Panc1 (cell line): ENCODE measurements at regions not wholly inside any gene's neighbourhood (a gene's known extent, or its start where the extent isn't known, plus 50 kb on each side); places are given as distances from the start of the nearest gene placed in this dataset.

ENCODE experiments used
- ATAC-seq: fragments of 200-7000 bp; cut with Tn5 transposase; 2 replicates; pipeline ENCODE4 v1.9.1; 2020; ENCODE audit warnings: mild to moderate bottlenecking, moderate library complexity
- BruUV-seq: library from RNA; stranded (reverse); fragments of 400-500 nt; replicated peaks from 2 replicates; lab custom pipeline; 2021; lab: Mats Ljungman, UMichigan
- CTCF ChIA-PET: fragments of 300-600 bp; sonication (Branson Sonifier 250); formaldehyde crosslinking; loops from one replicate; lab custom pipeline; 2022; ENCODE audit warnings: antibody characterized with exemption; lab: Charles Lee
- POLR2A ChIA-PET: fragments of 300-600 bp; sonication (Branson Sonifier 250); formaldehyde crosslinking; loops from one replicate; lab custom pipeline; 2022; ENCODE audit warnings: antibody characterized with exemption; lab: Charles Lee
- DNase-seq: peaks from one replicate; pipeline ENCODE4 v3.0.0-alpha.2; 2010; ENCODE audit warnings: low read depth, low spot score
- H3K27ac ChIP-seq: 2 replicates; pipeline ENCODE4 v1.5.1; 2011; ENCODE audit warnings: mild to moderate bottlenecking, low read length, inconsistent platforms
- H3K27me3 ChIP-seq: fragments of 200-500 bp; sonication (Bioruptor generic); 2 replicates; pipeline ENCODE4 v1.6.0; 2014; ENCODE audit warnings: low read length, inconsistent platforms; ENCODE audit not compliant: control insufficient read depth, insufficient read depth
- H3K36me3 ChIP-seq: fragments of 200-500 bp; sonication (Bioruptor generic); 2 replicates; pipeline ENCODE4 v1.5.1; 2014; ENCODE audit warnings: inconsistent platforms, mild to moderate bottlenecking, low read length, moderate library complexity; ENCODE audit not compliant: control insufficient read depth, insufficient read depth
- H3K4me1 ChIP-seq: 2 replicates; pipeline ENCODE4 v1.5.1; 2011; ENCODE audit warnings: inconsistent platforms, mild to moderate bottlenecking, low read length, moderate library complexity; ENCODE audit not compliant: control insufficient read depth, insufficient read depth
- H3K4me3 ChIP-seq, 2 experiments: 2 replicates each; pipeline ENCODE4 v1.5.1; 2011 to 2012; ENCODE audit warnings: low read depth in 2 of 2, low read length in 2 of 2, mild to moderate bottlenecking in 2 of 2, inconsistent platforms in 1 of 2, moderate library complexity in 1 of 2
- H3K9me3 ChIP-seq: fragments of 200-500 bp; sonication (Bioruptor generic); 2 replicates; pipeline ENCODE4 v1.5.1; 2014; ENCODE audit warnings: low read depth, mild to moderate bottlenecking, inconsistent platforms, low read length, moderate library complexity; ENCODE audit not compliant: control insufficient read depth, insufficient read depth
- POLR2AphosphoS5 ChIP-seq: IDR thresholded peaks from 2 replicates; pipeline ENCODE4 v1.6.1; 2012; ENCODE audit warnings: mild to moderate bottlenecking, low read depth, low read length, moderate library complexity
- REST ChIP-seq, 2 experiments: IDR thresholded peaks; 2 replicates each; pipeline ENCODE4 v1.6.1; 2011 to 2012; ENCODE audit warnings: low read depth in 2 of 2, control low read depth in 1 of 2, low read length in 1 of 2, mild to moderate bottlenecking in 1 of 2, moderate library complexity in 1 of 2; ENCODE audit not compliant: insufficient read depth in 1 of 2
- SIN3A ChIP-seq: IDR thresholded peaks from 2 replicates; pipeline ENCODE4 v1.6.1; 2012; ENCODE audit warnings: low read depth, mild to moderate bottlenecking, low read length, moderate library complexity, borderline replicate concordance; ENCODE audit not compliant: insufficient read depth
- TCF7L2 ChIP-seq: IDR thresholded peaks from 2 replicates; pipeline ENCODE4 v1.6.1; 2011; ENCODE audit warnings: mild to moderate bottlenecking, low read depth, low read length, inconsistent platforms
- in situ Hi-C: cut with HindIII; loops from 2 replicates; pipeline ENCODE4 v1.10.0; 2016; ENCODE audit warnings: low sequenced_read_pairs, low pct_unique_long_range_greater_than_20kb
- intact Hi-C: fragments of 100-400 bp; cut with micrococcal nuclease; formaldehyde crosslinking; loops from one replicate; pipeline ENCODE4 v1.10.0; 2022; ENCODE audit not compliant: unreplicated experiment
- TF ChIP-seq, protein P1 (sequence below): fragments of 450-650 bp; IDR thresholded peaks from 2 replicates; pipeline ENCODE4 v1.5.1; 2017; ENCODE audit warnings: mild to moderate bottlenecking

DNA sequence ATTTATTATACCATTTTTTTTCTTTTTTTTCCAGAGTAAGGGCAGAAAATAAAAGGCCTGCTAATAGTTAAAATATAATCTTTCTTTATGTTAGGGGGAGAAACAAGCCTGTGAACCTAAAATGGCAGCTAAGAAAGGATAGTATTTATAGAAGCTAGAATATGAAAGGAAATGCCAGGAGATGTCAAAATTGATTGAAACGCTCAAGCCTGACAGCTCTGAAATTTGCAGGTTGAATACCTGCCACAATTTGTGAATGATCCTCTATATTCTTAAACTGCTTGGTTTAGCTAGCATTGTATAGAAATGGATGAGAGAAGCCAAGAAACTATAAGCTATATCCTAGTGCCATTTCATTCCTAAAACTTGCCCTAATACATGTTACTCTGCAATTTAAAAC, 757.3 kb upstream of the PABPC4L start:
- Histone ChIP-seq H3K36me3 (no peaks in the 10 kb centered on the region), H3K4me1 (no peaks in the 10 kb centered on the region), H3K4me3 (no peak overlapping the region), H3K27ac (no peak overlapping the region), H3K9me3 (no peaks in the 10 kb centered on the region), H3K27me3 (no peaks in the 10 kb centered on the region)
- BruUV-seq, result no TSS peak
- ATAC-seq (no peak), DNase-seq (no peak)
- CTCF ChIA-PET, result no interaction called here
- TF ChIP-seq SIN3A (no peak), POLR2AphosphoS5 (no peak), REST (IDR thresholded peaks at IDR 0.05; ENCODE audit: insufficient read depth in 1 of 2, low read depth in 2 of 2, low read length in 1 of 2) (no peak), TCF7L2 (no peak)
- TF ChIP-seq, protein P1, sequence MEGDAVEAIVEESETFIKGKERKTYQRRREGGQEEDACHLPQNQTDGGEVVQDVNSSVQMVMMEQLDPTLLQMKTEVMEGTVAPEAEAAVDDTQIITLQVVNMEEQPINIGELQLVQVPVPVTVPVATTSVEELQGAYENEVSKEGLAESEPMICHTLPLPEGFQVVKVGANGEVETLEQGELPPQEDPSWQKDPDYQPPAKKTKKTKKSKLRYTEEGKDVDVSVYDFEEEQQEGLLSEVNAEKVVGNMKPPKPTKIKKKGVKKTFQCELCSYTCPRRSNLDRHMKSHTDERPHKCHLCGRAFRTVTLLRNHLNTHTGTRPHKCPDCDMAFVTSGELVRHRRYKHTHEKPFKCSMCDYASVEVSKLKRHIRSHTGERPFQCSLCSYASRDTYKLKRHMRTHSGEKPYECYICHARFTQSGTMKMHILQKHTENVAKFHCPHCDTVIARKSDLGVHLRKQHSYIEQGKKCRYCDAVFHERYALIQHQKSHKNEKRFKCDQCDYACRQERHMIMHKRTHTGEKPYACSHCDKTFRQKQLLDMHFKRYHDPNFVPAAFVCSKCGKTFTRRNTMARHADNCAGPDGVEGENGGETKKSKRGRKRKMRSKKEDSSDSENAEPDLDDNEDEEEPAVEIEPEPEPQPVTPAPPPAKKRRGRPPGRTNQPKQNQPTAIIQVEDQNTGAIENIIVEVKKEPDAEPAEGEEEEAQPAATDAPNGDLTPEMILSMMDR, result no peak
- POLR2A ChIA-PET, result no interaction called here
- intact Hi-C loops, result no loop called here
- in situ Hi-C loops, result no loop called here

DNA sequence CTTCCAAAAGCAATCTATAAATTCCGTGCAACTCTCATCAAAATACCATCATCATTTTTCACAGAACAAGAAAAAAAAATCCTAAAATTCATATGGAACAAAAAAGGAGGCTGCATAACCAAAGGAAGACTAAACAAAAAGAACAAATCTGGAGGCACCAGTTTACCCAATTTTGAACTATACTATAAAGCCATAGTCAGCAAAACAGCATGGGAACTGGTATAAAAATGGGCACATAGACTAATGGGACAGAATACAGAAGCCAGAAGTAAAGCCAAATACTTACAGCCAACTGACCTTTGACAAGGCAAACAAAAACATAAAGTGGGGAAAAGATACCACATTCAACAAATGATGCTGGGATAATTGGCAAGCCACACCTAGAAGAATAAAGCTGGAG, 753.5 kb upstream of the PABPC4L start:
- TF ChIP-seq POLR2AphosphoS5, result no peak
- TF ChIP-seq SIN3A, result no peak
- TF ChIP-seq, protein P1, result no peak
- TF ChIP-seq REST (IDR thresholded peaks at IDR 0.05; ENCODE audit: insufficient read depth in 1 of 2, low read depth in 2 of 2, low read length in 1 of 2), result no peak
- no peak for TF ChIP-seq TCF7L2
- Histone ChIP-seq H3K36me3 (no peaks in the 10 kb centered on the region), H3K27ac (no peak overlapping the region), H3K27me3 (no peaks in the 10 kb centered on the region), H3K4me3 (no peak overlapping the region), H3K4me1 (no peaks in the 10 kb centered on the region), H3K9me3 (no peaks in the 10 kb centered on the region)
- ChIA-PET POLR2A (no interaction called here), CTCF (no interaction called here)
- in situ Hi-C loops (no loop called here), intact Hi-C loops (no loop called here)
- BruUV-seq, result no TSS peak
- DNase-seq (no peak), ATAC-seq (no peak)
